Smooth muscle cell (in vitro differentiated cells): ENCODE measurements at regions not wholly inside any gene's neighbourhood (a gene's known extent, or its start where the extent isn't known, plus 50 kb on each side); places are given as distances from the start of the nearest gene placed in this dataset.

Experiments
- DNase-seq: peaks from one replicate; lab custom pipeline; 2025; ENCODE audit not compliant: unreplicated experiment; lab: John Stamatoyannopoulos, UW
- H2AFZ ChIP-seq: fragments of 200-600 bp; sonication (generic); 2 replicates; pipeline ENCODE4 v1.6.0; 2016; ENCODE audit warnings: antibody characterized with exemption, low read depth, mild to moderate bottlenecking
- H3F3A ChIP-seq: fragments of 200-600 bp; sonication (generic); 2 replicates; pipeline ENCODE4 v1.6.0; 2017; ENCODE audit warnings: antibody characterized with exemption, low read depth
- H3K27ac ChIP-seq: fragments of 200-600 bp; sonication (generic); 2 replicates; pipeline ENCODE4 v1.5.1; 2016; ENCODE audit warnings: low read depth, mild to moderate bottlenecking
- H3K27me3 ChIP-seq: fragments of 200-600 bp; sonication (generic); 2 replicates; pipeline ENCODE4 v1.6.1; 2016; ENCODE audit warnings: low read depth, mild to moderate bottlenecking
- H3K36me3 ChIP-seq: fragments of 200-600 bp; sonication (generic); 2 replicates; pipeline ENCODE4 v1.5.1; 2016; ENCODE audit warnings: low read depth
- H3K4me1 ChIP-seq: fragments of 200-600 bp; sonication (generic); 2 replicates; pipeline ENCODE4 v1.5.1; 2016; ENCODE audit warnings: low read depth
- H3K4me2 ChIP-seq: fragments of 200-600 bp; sonication (generic); 2 replicates; pipeline ENCODE4 v1.6.0; 2016; ENCODE audit warnings: mild to moderate bottlenecking
- H3K4me3 ChIP-seq: fragments of 200-600 bp; sonication (generic); 2 replicates; pipeline ENCODE4 v1.5.1; 2016; ENCODE audit warnings: mild to moderate bottlenecking
- H3K79me2 ChIP-seq: fragments of 200-600 bp; sonication (generic); 2 replicates; pipeline ENCODE4 v1.6.0; 2016; ENCODE audit warnings: low read depth, mild to moderate bottlenecking
- H3K9ac ChIP-seq: fragments of 200-600 bp; sonication (generic); 2 replicates; pipeline ENCODE4 v1.6.0; 2016; ENCODE audit warnings: low read depth
- H3K9me3 ChIP-seq: fragments of 200-600 bp; sonication (generic); replicated peaks from 2 replicates; pipeline ENCODE4 v1.5.1; 2016; ENCODE audit warnings: low read depth
- H4K20me1 ChIP-seq: fragments of 200-600 bp; sonication (generic); 2 replicates; pipeline ENCODE4 v1.6.0; 2016; ENCODE audit warnings: low read depth
- CTCF ChIP-seq: fragments of 200-600 bp; sonication (generic); IDR thresholded peaks from 2 replicates; pipeline ENCODE4 v1.5.1; 2017; ENCODE audit warnings: borderline replicate concordance, mild to moderate bottlenecking, antibody characterized with exemption; ENCODE audit not compliant: insufficient read depth, poor library complexity, severe bottlenecking
- WGBS: methylation state at CpG from one replicate; pipeline ENCODE4 v1.1.7; 2016; ENCODE audit warnings: low lambda C conversion rate; 5-methylcytosine and 5-hydroxymethylcytosine counted together

GRCh38 chr6:4322134-4322845, 186.9 kb upstream of the ECI2 start:
- peaks cover 16% of the 10 kb centered on the region for H3K4me1 ChIP-seq
- H3K9me3 ChIP-seq, result no peaks in the 10 kb centered on the region
- no peak overlapping the region for H3K4me3 ChIP-seq
- H4K20me1 ChIP-seq, result no peaks in the 10 kb centered on the region
- peak overlapping the region; percentile 5 for H2AFZ ChIP-seq
- H3K9ac ChIP-seq, result peak overlapping the region; percentile 78
- H3F3A ChIP-seq, result peaks cover 26% of the 10 kb centered on the region
- no peaks in the 10 kb centered on the region for H3K27me3 ChIP-seq
- no peak for TF ChIP-seq CTCF
- peak overlapping the region; percentile 98 for H3K27ac ChIP-seq
- peak overlapping the region; percentile 46 for H3K4me2 ChIP-seq
- DNase-seq, result no peak
- no peaks in the 10 kb centered on the region for H3K79me2 ChIP-seq
- H3K36me3 ChIP-seq, result no peaks in the 10 kb centered on the region
- WGBS, result 73% methylated on average over 6 of the region's 6 CpGs

GRCh38 chr6:4320860-4321259, 185.5 kb upstream of the ECI2 start:
- Histone ChIP-seq H3K27me3 (no peaks in the 10 kb centered on the region), H3K4me2 (peak overlapping the region; percentile 78), H2AFZ (no peak overlapping the region), H3K79me2 (no peaks in the 10 kb centered on the region), H3K36me3 (no peaks in the 10 kb centered on the region), H3F3A (peaks cover 26% of the 10 kb centered on the region), H3K9ac (peak overlapping the region; percentile 85), H3K4me1 (peaks cover 23% of the 10 kb centered on the region), H3K9me3 (no peaks in the 10 kb centered on the region), H3K4me3 (no peak overlapping the region), H3K27ac (peak overlapping the region; percentile 98), H4K20me1 (no peaks in the 10 kb centered on the region)
- 0% methylated on average over 1 of the region's 1 CpG for WGBS
- TF ChIP-seq CTCF, result no peak
- DNase-seq, result no peak

GRCh38 chr6:4319981-4320683, 184.8 kb upstream of the ECI2 start:
- peaks cover 26% of the 10 kb centered on the region for H3F3A ChIP-seq
- no peaks in the 10 kb centered on the region for H3K27me3 ChIP-seq
- H3K9ac ChIP-seq, result peak overlapping the region; percentile 85
- H3K4me1 ChIP-seq, result peaks cover 23% of the 10 kb centered on the region
- H3K4me2 ChIP-seq, result peak overlapping the region; percentile 66
- H3K27ac ChIP-seq, result peak overlapping the region; percentile 98
- TF ChIP-seq CTCF, result no peak
- no peaks in the 10 kb centered on the region for H3K36me3 ChIP-seq
- H3K79me2 ChIP-seq, result no peaks in the 10 kb centered on the region
- H3K9me3 ChIP-seq, result no peaks in the 10 kb centered on the region
- no peak for DNase-seq
- H4K20me1 ChIP-seq, result no peaks in the 10 kb centered on the region
- H3K4me3 ChIP-seq, result no peak overlapping the region
- H2AFZ ChIP-seq, result no peak overlapping the region
- WGBS, result 23% methylated on average over 4 of the region's 4 CpGs
